Lung (tissue), 11 donors: ENCODE measurements at regions not wholly inside any gene's neighbourhood (a gene's known extent, or its start where the extent isn't known, plus 50 kb on each side); places are given as distances from the start of the nearest gene placed in this dataset.

Experiments used
- ATAC-seq: fragments of 200-7000 bp; cut with Tn5 transposase; one replicate; pipeline ENCODE4 v1.9.1; 2020; ENCODE audit warnings: moderate number of reproducible peaks; ENCODE audit not compliant: insufficient read depth, low FRiP score
- DNase-seq, 3 donors: peaks; one replicate each; pipeline ENCODE4 v3.0.0-alpha.2; 2013 to 2017
- H3K27ac ChIP-seq, 2 donors: one replicate each; pipeline ENCODE4 v1.5.1; 2013; ENCODE audit warnings: mild to moderate bottlenecking in 2 of 2, moderate library complexity in 2 of 2, control low read depth in 1 of 2, inconsistent platforms in 1 of 2, low read depth in 1 of 2, low read length in 1 of 2
- H3K27me3 ChIP-seq, 3 donors: one replicate each; pipeline ENCODE4 v1.5.1; 2013; ENCODE audit warnings: low read length in 2 of 3; ENCODE audit not compliant: control insufficient read depth in 3 of 3, insufficient read depth in 3 of 3
- H3K36me3 ChIP-seq, 4 donors: one replicate each; pipeline ENCODE4 v1.5.1; 2013; ENCODE audit warnings: low read length in 4 of 4, mild to moderate bottlenecking in 1 of 4, moderate library complexity in 1 of 4; ENCODE audit not compliant: control insufficient read depth in 4 of 4, insufficient read depth in 4 of 4
- H3K4me1 ChIP-seq, 5 donors: one replicate each; pipeline ENCODE4 v1.5.1; 2013; ENCODE audit warnings: low read length in 5 of 5, mild to moderate bottlenecking in 2 of 5, moderate library complexity in 1 of 5; ENCODE audit not compliant: control insufficient read depth in 5 of 5, insufficient read depth in 5 of 5
- H3K4me3 ChIP-seq: one replicate; pipeline ENCODE4 v1.5.1; 2013; ENCODE audit warnings: mild to moderate bottlenecking, control low read depth, moderate library complexity
- H3K9ac ChIP-seq, 2 donors: one replicate each; pipeline ENCODE4 v1.5.1; 2013; ENCODE audit warnings: low read length in 2 of 2, control low read depth in 1 of 2; ENCODE audit not compliant: insufficient read depth in 1 of 2
- H3K9me3 ChIP-seq, 4 donors: one replicate each; pipeline ENCODE4 v1.5.1; 2013; ENCODE audit warnings: low read length in 3 of 4, mild to moderate bottlenecking in 1 of 4, moderate library complexity in 1 of 4; ENCODE audit not compliant: control insufficient read depth in 4 of 4, insufficient read depth in 3 of 4
- CTCF ChIP-seq: IDR thresholded peaks from 2 replicates; pipeline ENCODE4 v1.5.1; 2012; ENCODE audit warnings: mild to moderate bottlenecking; ENCODE audit errors: control extremely low read depth, extremely low read depth
- WGBS, 2 donors: extraction: QIAGEN DNeasy Blood & Tissue Kit; methylation state at CpG; one replicate each; pipeline ENCODE4 v1.1.7; 2013; 5-methylcytosine and 5-hydroxymethylcytosine counted together
- donor health status: control.
- donor health status: control.
- donor health status: Bipolar disorder and iron deficiency.
- donor health status: healthy.
- donor health status: DM: yes; HTN: yes; CAD: no.

GRCh38 chr5:123708074-123708806 is 196.3 kb downstream of the CSNK1G3 start:
- H3K9me3 ChIP-seq = no peaks in the 10 kb centered on the region
- H3K4me3 ChIP-seq = no peak overlapping the region
- H3K4me1 ChIP-seq = peaks cover 0 to 20% (median 9%) of the 10 kb centered on the region in 5 donors
- no peak for ATAC-seq
- no peak overlapping the region for H3K9ac ChIP-seq
- WGBS, 2 donors = 46 to 59% methylated on average over 3 of the region's 3 CpGs
- no peak overlapping the region for H3K27ac ChIP-seq
- H3K27me3 ChIP-seq = no peaks in the 10 kb centered on the region
- TF ChIP-seq CTCF = no peak
- no peaks in the 10 kb centered on the region for H3K36me3 ChIP-seq
- DNase-seq = no peak

GRCh38 chr5:123706531-123706930 is 194.6 kb downstream of the CSNK1G3 start:
- Histone ChIP-seq H3K9ac (no peak overlapping the region), H3K36me3 (no peaks in the 10 kb centered on the region), H3K27ac (no peak overlapping the region), H3K4me1 (peaks cover 0 to 20% (median 9%) of the 10 kb centered on the region in 5 donors), H3K9me3 (no peaks in the 10 kb centered on the region), H3K4me3 (no peak overlapping the region), H3K27me3 (no peaks in the 10 kb centered on the region)
- no peak for TF ChIP-seq CTCF
- ATAC-seq (no peak), DNase-seq (no peak)

- no peak for ATAC-seq
These were observed 193.8 kb downstream of the CSNK1G3 start for GRCh38 chr5:123705741-123706140.

More at GRCh38 chr5:123705741-123706140, 193.8 kb downstream of the CSNK1G3 start:
- TF ChIP-seq CTCF = no peak
- Histone ChIP-seq H3K4me1 (peaks cover 0 to 20% (median 10%) of the 10 kb centered on the region in 5 donors), H3K9me3 (no peaks in the 10 kb centered on the region), H3K27ac (no peak overlapping the region), H3K9ac (no peak overlapping the region), H3K27me3 (no peaks in the 10 kb centered on the region), H3K4me3 (no peak overlapping the region), H3K36me3 (no peaks in the 10 kb centered on the region)
- DNase-seq = no peak
- WGBS, 2 donors = 69 to 81% methylated on average over 1 of the region's 1 CpG
